ENCODE measurements at regions not wholly inside any gene's neighbourhood (a gene's known extent, or its start where the extent isn't known, plus 50 kb on each side); places are given as distances from the start of the nearest gene placed in this dataset.

DNA sequence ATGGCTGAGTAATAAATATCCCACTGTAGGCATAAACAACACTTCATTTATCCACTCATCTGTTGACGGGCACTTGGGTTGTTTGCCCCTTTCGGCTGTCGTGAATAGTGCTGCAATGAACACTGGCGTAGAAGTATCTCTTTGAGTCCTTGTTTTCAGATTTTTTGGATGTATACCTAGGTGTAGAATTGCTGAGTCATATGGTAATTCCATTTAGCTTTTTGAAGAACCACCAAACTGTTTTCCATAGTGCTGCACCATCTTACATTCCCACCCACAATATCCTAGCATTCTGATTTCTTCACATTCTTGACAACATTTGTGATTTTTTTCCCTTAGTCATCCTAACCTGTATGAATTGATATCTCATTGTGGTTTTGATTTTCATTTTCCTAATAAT is 109.0 kb downstream of the NXNL2 start:
- TF ChIP-seq KDM3A (CRISPR knock-in tag; IDR thresholded peaks at IDR 0.05; ENCODE audit: low read depth) (no peak), NFE2L2 (IDR thresholded peaks at IDR 0.05; ENCODE audit: low read length) (peak; percentile 77), MAFF (IDR thresholded peaks at IDR 0.05; ENCODE audit: low read depth, low read length) (peak; percentile 11; the same call in 1 of the 2 replicates), AGO2 (optimal IDR thresholded peaks at IDR 0.05; ENCODE audit: low read depth, low read length) (no peak), MAFK (conservative IDR thresholded peaks at IDR 0.05 in 1 of 2, IDR thresholded peaks at IDR 0.05 in 1 of 2; ENCODE audit: low read length in 2 of 2) (peak; percentile 37 to 60; a peak in 3 of 4 replicates), DPF2 (CRISPR knock-in tag; IDR thresholded peaks at IDR 0.05; ENCODE audit: borderline replicate concordance, low read depth) (no peak)
- Histone ChIP-seq H3K4me1 (ENCODE audit: insufficient read depth, low read length) (no peaks in the 10 kb centered on the region), H3K9me3 (ENCODE audit: low read length) (no peaks in the 10 kb centered on the region), H3K4me3 (replicated peaks in 1 of 3; ENCODE audit: insufficient read depth in 1 of 3, low read depth in 2 of 3, low read length in 3 of 3) (no peak overlapping the region), H3K36me3 (replicated peaks in 1 of 2; ENCODE audit: control insufficient read depth in 1 of 2, insufficient read depth in 2 of 2, low read length in 2 of 2) (no peaks in the 10 kb centered on the region), H3K9ac (ENCODE audit: insufficient read depth, low read depth, low read length) (no peak overlapping the region), H2AFZ (ENCODE audit: low read length) (no peak overlapping the region), H3K27ac (ENCODE audit: extremely low read length, insufficient read depth, low read length) (no peak overlapping the region), H4K20me1 (ENCODE audit: insufficient read depth, low read length) (no peaks in the 10 kb centered on the region), H3K27me3 (ENCODE audit: control insufficient read depth in 1 of 2, insufficient read depth in 2 of 2, low read length in 2 of 2) (peaks cover 0 to 6% of the 10 kb centered on the region in 2 experiments; a peak in 1 of 5 replicates), H3K4me2 (ENCODE audit: low read depth, low read length) (no peak overlapping the region), H3K79me2 (ENCODE audit: insufficient read depth, low read length) (no peaks in the 10 kb centered on the region)
- intact Hi-C loops (cut with micrococcal nuclease; ENCODE audit: unreplicated experiment) (no loop called here), in situ Hi-C loops (cut with HindIII; ENCODE audit: extremely low pct_ligation_motif_present, low pct_unique_long_range_greater_than_20kb) (no loop called here)
- WGBS (ENCODE audit: low lambda C conversion rate) = 34% methylated on average over 4 of the region's 4 CpGs
- ChIA-PET POLR2A (no interaction called here), CTCF (ENCODE audit: low intra/inter-chr PET ratio, low total read pairs) (no interaction called here)
- BruUV-seq (replicated peaks) = no TSS peak
- FAIRE-seq (no peak), ATAC-seq (no peak), DNase-seq (ENCODE audit: low spot score) (no peak)

- no peak overlapping the region for H3K4me2 ChIP-seq (ENCODE audit: low read depth, low read length)
Measured at GRCh38 chr9:88645172-88645878, 110.3 kb downstream of the NXNL2 start.

More at GRCh38 chr9:88645172-88645878, 110.3 kb downstream of the NXNL2 start:
- no peak for ATAC-seq
- WGBS (ENCODE audit: low lambda C conversion rate) = 46% methylated on average over 7 of the region's 7 CpGs
- no peak for DNase-seq (ENCODE audit: low spot score)
- no TSS peak for BruUV-seq (replicated peaks)
- Histone ChIP-seq H2AFZ (ENCODE audit: low read length) (no peak overlapping the region), H3K9me3 (ENCODE audit: low read length) (no peaks in the 10 kb centered on the region), H3K9ac (ENCODE audit: insufficient read depth, low read depth, low read length) (no peak overlapping the region), H3K79me2 (ENCODE audit: insufficient read depth, low read length) (no peaks in the 10 kb centered on the region), H3K27me3 (ENCODE audit: control insufficient read depth in 1 of 2, insufficient read depth in 2 of 2, low read length in 2 of 2) (peaks cover 0 to 3% of the 10 kb centered on the region in 2 experiments; a peak in 1 of 5 replicates), H3K36me3 (replicated peaks in 1 of 2; ENCODE audit: control insufficient read depth in 1 of 2, insufficient read depth in 2 of 2, low read length in 2 of 2) (no peaks in the 10 kb centered on the region), H3K4me1 (ENCODE audit: insufficient read depth, low read length) (no peaks in the 10 kb centered on the region), H3K4me3 (replicated peaks in 1 of 3; ENCODE audit: insufficient read depth in 1 of 3, low read depth in 2 of 3, low read length in 3 of 3) (no peak overlapping the region), H4K20me1 (ENCODE audit: insufficient read depth, low read length) (no peaks in the 10 kb centered on the region), H3K27ac (ENCODE audit: extremely low read length, insufficient read depth, low read length) (no peak overlapping the region)
- CTCF ChIA-PET (ENCODE audit: low intra/inter-chr PET ratio, low total read pairs) = no interaction called here
- FAIRE-seq = no peak
- TF ChIP-seq ARID3A (IDR thresholded peaks at IDR 0.05; ENCODE audit: low read depth, low read length) (no peak), HNF4A (CRISPR knock-in tag; IDR thresholded peaks at IDR 0.05) (no peak), ZNF143 (CRISPR knock-in tag; IDR thresholded peaks at IDR 0.05) (peak; percentile 44; the same call in 1 of the 2 replicates), THAP11 (CRISPR knock-in tag; IDR thresholded peaks at IDR 0.05) (peak; percentile 69)
- TF ChIP-seq, protein P1, sequence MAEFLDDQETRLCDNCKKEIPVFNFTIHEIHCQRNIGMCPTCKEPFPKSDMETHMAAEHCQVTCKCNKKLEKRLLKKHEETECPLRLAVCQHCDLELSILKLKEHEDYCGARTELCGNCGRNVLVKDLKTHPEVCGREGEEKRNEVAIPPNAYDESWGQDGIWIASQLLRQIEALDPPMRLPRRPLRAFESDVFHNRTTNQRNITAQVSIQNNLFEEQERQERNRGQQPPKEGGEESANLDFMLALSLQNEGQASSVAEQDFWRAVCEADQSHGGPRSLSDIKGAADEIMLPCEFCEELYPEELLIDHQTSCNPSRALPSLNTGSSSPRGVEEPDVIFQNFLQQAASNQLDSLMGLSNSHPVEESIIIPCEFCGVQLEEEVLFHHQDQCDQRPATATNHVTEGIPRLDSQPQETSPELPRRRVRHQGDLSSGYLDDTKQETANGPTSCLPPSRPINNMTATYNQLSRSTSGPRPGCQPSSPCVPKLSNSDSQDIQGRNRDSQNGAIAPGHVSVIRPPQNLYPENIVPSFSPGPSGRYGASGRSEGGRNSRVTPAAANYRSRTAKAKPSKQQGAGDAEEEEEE (CRISPR knock-in tag; IDR thresholded peaks at IDR 0.05; ENCODE audit: borderline replicate concordance) = no peak
- intact Hi-C loops (cut with micrococcal nuclease; ENCODE audit: unreplicated experiment) (no loop called here), in situ Hi-C loops (cut with HindIII; ENCODE audit: extremely low pct_ligation_motif_present, low pct_unique_long_range_greater_than_20kb) (no loop called here)
- POLR2A ChIA-PET = no interaction called here
